PFSK-1 (cell line): ENCODE measurements at regions not wholly inside any gene's neighbourhood (a gene's known extent, or its start where the extent isn't known, plus 50 kb on each side); places are given as distances from the start of the nearest gene placed in this dataset.

Experiments
- FOXP2 ChIP-seq: optimal IDR thresholded peaks from 2 replicates; pipeline ENCODE3; 2011; ENCODE audit warnings: borderline replicate concordance, control low read depth, inconsistent platforms; ENCODE audit not compliant: insufficient read depth; ENCODE audit errors: extremely low read length, extremely low read depth
- POLR2AphosphoS5 ChIP-seq: IDR thresholded peaks from 2 replicates; pipeline ENCODE4 v1.6.1; 2012; ENCODE audit warnings: low read depth, mild to moderate bottlenecking, control low read depth, low read length, moderate library complexity
- REST ChIP-seq, 2 experiments: IDR thresholded peaks; 2 replicates each; pipeline versions ENCODE4 v1.6.1 to v1.8.0; 2011 to 2012; ENCODE audit warnings: low read depth in 2 of 2, low read length in 2 of 2, control low read depth in 1 of 2, inconsistent platforms in 1 of 2, mild to moderate bottlenecking in 1 of 2, moderate library complexity in 1 of 2; ENCODE audit not compliant: insufficient read depth in 1 of 2
- SIN3A ChIP-seq: IDR thresholded peaks from 2 replicates; pipeline ENCODE4 v1.6.1; 2012; ENCODE audit warnings: mild to moderate bottlenecking, low read length, moderate library complexity, borderline replicate concordance; ENCODE audit not compliant: insufficient read depth
- TAF1 ChIP-seq: IDR thresholded peaks from 2 replicates; pipeline ENCODE4 v1.6.1; 2012; ENCODE audit warnings: low read length, control low read depth, borderline replicate concordance; ENCODE audit not compliant: insufficient read depth

GRCh38 chr1:238119060-238119459, 228.3 kb upstream of the ZP4 start:
- TF ChIP-seq FOXP2 = no peak
- no peak for TF ChIP-seq POLR2AphosphoS5
- TF ChIP-seq REST (IDR thresholded peaks at IDR 0.05; ENCODE audit: insufficient read depth in 1 of 2, low read depth in 2 of 2, low read length in 2 of 2) = no peak
- no peak for TF ChIP-seq SIN3A

GRCh38 chr1:238115852-238116251, 225.1 kb upstream of the ZP4 start:
- TF ChIP-seq POLR2AphosphoS5 (no peak), SIN3A (no peak), FOXP2 (no peak), REST (IDR thresholded peaks at IDR 0.05; ENCODE audit: insufficient read depth in 1 of 2, low read depth in 2 of 2, low read length in 2 of 2) (no peak)

- TF ChIP-seq POLR2AphosphoS5 (no peak), REST (IDR thresholded peaks at IDR 0.05; ENCODE audit: insufficient read depth in 1 of 2, low read depth in 2 of 2, low read length in 2 of 2) (no peak), FOXP2 (no peak), SIN3A (no peak)
Observed at GRCh38 chr1:238112952-238113621, 222.4 kb upstream of the ZP4 start.

GRCh38 chr1:238111516-238111915, 220.8 kb upstream of the ZP4 start:
- no peak for TF ChIP-seq SIN3A
- TF ChIP-seq TAF1 = no peak
- no peak for TF ChIP-seq REST (IDR thresholded peaks at IDR 0.05; ENCODE audit: insufficient read depth in 1 of 2, low read depth in 2 of 2, low read length in 2 of 2)
- TF ChIP-seq FOXP2 = no peak
- no peak for TF ChIP-seq POLR2AphosphoS5

- no peak for TF ChIP-seq POLR2AphosphoS5
- TF ChIP-seq TAF1 = no peak
- no peak for TF ChIP-seq REST (IDR thresholded peaks at IDR 0.05; ENCODE audit: insufficient read depth in 1 of 2, low read depth in 2 of 2, low read length in 2 of 2)
- no peak for TF ChIP-seq SIN3A
- TF ChIP-seq FOXP2 = no peak
Observed at GRCh38 chr1:238111081-238111480, 220.4 kb upstream of the ZP4 start.
